HG02759 (cell line): ENCODE measurements at regions not wholly inside any gene's neighbourhood (a gene's known extent, or its start where the extent isn't known, plus 50 kb on each side); places are given as distances from the start of the nearest gene placed in this dataset.
"Not testable (repeated sequence)": the region's sequence is repeated elsewhere in the genome, so short reads cannot be mapped to it uniquely, and the experiment has no call there.

ENCODE experiments used
- ATAC-seq: cut with Tn5 transposase; IDR thresholded peaks from one replicate; pipeline ENCODE4 v1.9.1; 2021; ENCODE audit warnings: mild to moderate bottlenecking, moderate library complexity; ENCODE audit not compliant: unreplicated experiment

DNA sequence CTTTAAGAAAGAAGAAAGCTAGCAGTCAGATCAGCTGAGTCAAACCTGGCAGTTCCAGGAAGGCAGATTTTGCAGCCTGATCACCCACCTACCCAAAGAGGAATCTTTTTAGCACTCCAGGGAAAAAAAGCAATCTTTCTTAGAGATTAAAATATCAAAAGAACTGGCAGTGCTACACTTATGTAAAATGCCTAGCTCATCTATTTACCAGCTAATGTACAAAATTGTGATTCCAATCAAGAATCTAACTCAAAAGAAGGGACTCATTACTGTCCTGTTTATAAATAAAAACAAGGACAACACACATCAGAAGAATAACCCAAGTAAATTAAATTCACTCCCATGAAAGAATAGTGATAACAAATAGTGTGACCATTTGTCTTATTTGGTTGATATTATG is 222.4 kb upstream of the ERCC4 start:
- no peak for ATAC-seq

DNA sequence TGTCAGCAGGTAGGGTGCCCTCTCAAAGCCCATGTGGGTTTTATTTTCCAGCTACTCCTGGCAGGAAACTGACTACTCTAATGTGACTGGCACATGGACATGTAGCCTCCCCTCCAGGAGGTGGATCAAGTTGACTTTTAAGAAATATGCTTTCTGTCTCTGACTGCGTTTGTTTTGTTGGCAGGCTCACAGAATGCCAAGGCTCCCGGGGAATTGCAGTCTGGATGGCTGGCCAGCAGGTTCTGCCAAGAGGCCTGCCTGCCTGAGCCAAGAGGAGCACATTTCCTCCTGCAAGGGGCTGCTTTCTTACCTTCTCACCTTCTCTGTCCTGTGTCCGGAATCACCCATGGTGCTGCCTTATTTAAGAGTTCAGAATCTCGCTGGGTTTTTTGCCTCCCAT is 217.3 kb upstream of the ERCC4 start:
- no peak for ATAC-seq

DNA sequence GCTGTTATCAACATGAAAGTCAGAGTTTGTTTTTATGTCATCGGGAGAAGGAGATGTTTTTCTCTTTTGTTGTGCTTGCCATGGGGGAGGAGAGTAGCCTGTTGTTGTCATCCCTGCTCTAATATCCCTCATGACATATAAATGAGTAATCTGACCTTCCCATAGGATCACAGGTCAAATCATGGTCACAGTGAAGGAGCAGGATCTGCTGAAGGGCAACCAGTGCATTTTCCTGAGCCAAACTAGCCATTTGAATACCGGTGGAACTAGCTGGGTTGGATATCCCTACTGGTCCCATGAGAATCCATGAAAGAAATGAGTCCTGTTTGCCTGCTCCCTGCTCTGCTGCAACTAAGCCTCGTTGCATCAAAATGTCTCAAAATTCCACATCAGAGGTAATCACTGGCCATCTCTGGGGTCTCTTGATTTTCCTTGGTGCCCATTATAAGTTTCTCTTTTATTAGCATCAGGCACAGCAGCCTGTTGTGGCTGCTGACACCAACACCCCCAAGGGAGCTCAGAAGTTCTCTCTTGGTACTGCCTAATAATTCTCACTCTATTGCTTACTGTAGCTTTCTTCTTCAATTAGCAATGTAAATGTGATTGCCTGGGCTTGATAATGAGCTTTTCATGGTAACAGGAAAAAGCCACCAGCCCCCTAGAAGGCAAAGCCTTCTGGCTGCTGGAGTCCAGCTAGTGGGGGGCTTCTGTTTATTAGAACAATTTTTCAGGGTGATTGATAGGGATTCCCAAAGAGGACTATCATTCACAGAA is 211.4 kb upstream of the ERCC4 start:
- no peak for ATAC-seq

DNA sequence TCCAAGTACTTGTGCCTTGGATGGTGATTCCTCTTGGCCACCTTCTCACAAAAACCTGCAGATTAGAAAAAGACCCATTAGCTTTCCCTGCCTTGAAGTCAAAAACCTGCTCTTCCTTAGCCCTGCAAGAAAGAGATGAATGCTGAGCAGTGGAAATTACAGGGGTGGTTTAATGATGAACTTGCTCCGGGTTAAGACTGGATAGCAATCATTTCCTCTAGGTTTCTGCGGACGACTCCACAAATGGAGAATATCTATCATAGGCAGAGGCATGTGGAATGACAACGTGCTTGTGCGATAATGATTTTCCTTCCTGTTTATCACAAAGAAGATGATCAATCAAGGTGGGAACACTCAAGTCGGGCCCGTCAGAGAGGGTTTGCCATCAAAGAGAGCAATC is 201.2 kb upstream of the ERCC4 start:
- ATAC-seq, result no peak

DNA sequence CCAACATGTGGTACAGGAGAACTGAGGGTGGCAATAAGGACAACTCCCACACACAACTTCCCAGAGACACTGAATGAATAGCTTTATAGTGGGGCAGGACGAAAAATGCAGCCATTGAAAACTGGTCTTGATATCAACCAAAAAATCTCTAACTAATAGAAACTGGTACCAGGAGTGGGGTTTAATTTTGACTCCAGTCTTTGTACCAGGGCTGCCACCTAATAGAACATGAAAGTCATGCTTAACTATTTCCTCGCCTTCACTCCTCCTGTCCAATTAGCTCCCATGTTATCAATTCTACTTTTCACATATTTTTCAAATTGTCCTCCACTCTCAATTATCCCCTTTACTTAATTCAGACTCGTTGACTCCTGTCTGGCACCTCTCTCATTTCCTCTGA is 192.0 kb upstream of the ERCC4 start:
- no peak for ATAC-seq

DNA sequence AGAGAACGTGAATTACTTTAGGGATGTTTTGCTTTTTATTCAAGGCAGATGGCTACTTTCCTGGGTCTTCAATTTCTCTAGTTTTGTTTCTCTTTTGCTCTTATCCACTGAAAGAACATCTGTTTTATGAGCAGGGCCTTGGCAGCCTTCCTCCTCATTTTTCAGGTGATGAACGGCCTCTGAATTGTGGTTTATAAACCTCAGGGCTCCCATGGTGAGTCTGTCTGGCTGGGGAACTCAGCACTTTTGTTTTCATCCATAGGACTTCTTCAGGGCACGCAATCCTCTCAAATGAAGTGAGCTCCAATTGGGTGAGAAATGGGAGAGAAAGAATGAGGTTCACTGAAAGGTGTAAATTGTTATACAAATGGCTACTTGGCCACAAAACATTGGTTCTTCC is 186.4 kb upstream of the ERCC4 start:
- no peak for ATAC-seq

DNA sequence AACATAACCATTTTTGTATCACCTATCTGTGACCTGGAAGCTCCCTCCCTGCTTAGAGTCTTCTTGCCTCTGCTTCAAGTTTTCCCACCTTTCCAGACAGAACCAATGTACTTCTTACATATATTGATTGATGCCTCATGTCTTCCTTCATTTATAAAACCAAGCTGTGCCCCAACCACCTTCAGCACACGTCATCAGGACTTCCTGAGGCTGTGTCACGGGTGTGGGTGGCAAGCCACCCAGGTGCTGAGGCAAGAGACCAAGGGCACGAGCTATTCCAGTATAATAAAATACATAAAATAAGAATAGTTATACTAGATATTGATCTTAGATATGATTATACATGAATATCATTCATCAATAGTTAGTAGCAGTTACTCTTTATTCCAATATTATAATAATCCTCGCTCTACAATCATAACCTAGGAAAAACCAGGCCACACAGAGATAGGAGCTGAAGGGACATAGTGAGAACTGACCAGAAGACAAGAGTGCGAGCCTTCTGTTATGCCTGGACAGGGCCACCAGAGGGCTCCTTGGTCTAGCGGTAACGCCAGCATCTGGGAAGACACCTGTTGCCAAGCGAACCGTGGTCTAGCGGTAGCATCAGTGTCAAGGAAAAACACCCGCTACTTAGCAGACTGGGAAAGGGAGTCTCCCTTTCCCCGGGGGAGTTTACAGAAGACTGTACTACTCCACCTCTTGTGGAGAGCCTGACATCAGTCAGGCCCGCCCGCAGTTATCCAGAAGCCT is 180.2 kb upstream of the ERCC4 start:
- ATAC-seq, result not testable (repeated sequence)

DNA sequence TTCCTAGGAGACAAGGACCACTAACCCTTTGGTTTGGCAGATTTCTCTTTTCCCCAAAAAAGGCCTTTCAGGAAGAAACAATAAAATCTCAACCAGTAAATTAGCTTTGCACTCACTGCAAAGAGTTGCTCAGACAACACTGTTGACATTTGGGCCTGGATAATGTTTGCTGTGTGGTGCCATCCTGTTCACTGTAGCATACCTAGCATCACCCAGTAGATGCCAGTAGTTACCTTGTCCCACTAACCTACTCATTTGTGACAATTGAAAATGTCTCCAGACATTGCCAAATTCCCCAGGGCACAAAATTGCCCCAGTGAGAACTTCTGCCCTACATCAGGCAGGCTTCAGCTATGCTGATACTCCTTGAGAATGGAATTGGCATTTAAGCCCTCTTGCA is 177.0 kb upstream of the ERCC4 start:
- no peak for ATAC-seq

DNA sequence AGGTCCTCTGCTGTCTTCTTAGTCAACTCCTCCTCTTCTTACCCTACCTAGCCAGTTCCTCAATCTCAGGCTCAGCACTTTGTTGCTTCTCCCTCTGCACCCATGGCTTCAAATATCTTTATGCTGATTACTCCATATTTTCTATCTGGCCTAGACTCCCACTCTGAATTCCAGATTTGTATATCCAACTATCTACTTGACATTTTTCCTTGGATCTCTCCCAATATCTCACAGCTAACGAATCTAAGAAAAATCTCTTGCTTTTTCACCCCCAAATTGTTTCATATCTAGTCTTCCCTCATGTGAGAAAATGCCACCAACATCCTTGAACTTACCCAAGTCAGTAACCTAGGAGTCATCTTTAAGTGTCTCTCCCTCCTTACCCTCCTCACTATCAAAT is 176.4 kb upstream of the ERCC4 start:
- ATAC-seq, result no peak

DNA sequence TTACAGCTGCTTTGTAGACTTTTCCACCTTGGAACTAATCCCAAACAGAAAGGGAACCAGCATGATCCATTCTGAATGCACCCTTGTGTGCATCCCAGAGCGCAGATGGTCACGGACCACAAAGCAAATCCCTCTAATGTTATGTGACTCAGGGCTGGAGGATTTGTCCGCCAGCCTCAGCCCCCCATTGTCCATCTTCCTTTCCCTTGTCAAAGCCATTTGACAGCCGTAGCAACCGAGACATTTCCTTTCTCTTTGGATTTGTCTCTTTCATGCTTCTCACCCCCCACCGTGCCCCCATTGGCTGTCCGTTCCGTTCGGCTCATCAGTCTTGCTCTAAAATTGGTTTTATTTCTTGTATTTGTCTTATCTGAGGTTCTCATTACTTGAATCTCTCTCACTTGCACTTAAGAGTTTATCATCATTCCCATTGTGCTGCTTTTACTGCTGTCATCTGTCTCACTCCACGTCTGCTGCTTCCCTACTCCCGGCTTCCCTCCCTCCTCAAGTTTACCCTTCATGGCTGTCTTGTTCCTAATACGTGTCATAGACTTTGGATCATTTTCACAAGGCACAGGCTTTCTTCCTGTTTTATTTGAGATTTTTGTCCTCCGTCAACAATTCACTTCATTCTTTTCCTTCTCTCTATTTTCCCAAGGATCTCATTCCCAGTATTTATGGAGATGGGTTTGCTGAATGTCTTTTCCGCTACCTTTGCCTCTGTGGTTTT is 163.4 kb upstream of the ERCC4 start:
- no peak for ATAC-seq

DNA sequence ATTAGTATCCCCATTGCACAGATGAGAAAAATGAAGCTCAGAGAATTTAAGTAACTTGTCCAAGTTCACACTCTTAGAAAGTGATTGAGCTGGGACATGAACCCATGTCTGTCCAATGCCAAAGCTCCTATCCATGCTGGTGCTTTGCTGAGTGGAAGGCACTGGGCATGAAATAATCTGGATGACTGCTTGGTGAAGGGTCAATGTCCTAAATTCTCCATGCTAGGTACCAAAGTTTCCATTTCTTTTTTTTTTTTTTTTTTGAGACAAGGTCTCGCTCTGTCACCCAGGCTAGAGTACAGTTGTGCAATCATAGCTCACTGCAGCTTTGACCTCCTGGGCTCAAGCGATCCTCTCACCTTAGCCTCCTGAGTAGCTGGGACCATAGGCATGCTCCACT is 153.6 kb upstream of the ERCC4 start:
- ATAC-seq, result no peak

DNA sequence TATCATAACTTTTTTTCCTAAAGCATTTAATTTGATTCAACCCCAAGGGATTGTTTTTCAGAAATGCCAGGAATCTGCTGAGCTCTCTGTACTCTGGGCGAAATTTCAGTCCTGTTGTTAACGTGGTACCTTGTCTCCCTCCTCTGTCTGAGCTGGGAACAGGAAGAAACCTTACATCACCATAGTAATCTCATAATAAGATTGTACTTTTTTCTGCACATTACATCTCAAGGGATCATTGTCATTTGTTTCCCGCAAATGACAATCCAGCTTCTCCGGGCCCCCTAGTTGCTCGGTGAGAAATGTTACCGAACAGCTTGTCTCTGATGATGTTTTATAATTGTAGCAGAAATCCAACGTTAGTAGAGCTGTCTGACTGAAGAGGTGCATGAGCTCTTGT is 152.7 kb upstream of the ERCC4 start:
- ATAC-seq, result no peak

DNA sequence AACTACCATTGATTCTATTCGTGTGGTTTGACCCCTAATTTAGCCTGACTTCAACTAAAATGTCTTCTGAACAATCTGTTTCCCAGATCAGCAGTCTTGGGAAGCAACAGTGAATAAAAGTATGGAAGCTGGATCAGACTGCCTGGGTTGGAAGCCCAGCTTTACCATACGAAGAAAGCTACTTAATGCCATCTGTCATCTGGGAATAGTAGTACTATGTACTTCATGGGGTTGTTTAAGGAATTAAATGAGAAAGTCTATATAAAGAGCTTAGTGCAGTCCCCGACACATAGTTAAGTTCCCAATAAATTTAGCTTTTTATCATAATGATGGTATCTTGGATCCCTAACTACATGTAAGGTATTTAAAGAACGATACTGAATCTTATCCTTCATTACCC is 151.5 kb upstream of the ERCC4 start:
- ATAC-seq, result no peak

DNA sequence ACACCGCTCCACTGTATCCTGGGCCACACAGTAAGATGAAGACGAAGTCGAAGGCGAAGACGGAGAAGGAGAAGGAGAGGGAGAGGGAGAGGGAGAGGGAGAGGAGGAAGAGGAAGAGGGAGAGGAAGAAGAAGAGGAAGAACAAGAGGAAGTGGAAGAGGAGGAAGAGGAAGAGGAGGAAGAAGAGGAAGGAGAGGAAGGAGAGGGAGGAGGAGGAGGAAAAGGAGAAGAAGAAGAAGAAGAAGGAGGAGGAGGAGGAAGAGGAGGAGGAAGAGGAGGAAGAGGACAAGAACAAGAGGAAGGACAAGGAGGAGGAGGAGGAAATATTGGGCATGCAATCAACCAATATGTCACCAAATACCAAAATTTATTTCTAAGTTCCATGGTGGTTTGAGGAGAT is 149.5 kb upstream of the ERCC4 start:
- no peak for ATAC-seq

DNA sequence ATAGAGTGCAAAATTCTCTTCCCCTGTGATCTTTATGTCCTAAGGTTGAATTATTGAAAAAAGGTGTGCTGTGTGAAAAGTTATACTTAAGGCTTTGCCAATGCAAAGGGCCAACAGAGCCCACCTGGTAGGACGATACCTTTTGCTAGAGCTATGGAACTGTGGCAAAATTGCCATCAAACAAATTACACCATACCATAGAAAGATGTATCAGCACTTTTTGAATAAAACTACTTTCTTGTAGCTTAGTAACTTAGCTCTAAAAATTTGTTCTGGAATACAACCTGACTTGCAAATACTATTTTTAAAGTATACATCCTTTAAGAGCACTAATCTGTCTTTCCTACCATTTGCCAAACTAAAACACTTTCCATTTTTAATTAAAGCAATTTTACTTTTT is 147.2 kb upstream of the ERCC4 start:
- ATAC-seq, result no peak

DNA sequence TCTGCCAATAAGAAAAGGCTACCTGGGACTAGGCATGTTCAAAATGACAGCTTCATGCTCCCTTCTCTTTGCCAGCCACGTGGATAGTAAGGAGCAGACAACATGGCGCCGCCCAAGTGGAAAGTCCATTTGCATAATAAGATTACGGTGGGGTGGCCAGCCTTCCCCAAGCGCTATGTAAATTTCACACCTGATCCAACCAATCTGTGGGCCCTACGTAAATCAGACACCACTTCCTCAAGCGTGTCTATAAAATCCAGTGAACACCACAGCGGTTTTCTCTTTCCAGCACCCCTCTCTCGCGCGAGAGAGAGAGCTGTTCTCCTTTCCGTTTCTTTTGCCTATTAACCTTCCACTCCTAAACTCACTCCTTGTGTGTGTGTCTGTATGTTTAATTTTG is 140.3 kb upstream of the ERCC4 start:
- no peak for ATAC-seq

DNA sequence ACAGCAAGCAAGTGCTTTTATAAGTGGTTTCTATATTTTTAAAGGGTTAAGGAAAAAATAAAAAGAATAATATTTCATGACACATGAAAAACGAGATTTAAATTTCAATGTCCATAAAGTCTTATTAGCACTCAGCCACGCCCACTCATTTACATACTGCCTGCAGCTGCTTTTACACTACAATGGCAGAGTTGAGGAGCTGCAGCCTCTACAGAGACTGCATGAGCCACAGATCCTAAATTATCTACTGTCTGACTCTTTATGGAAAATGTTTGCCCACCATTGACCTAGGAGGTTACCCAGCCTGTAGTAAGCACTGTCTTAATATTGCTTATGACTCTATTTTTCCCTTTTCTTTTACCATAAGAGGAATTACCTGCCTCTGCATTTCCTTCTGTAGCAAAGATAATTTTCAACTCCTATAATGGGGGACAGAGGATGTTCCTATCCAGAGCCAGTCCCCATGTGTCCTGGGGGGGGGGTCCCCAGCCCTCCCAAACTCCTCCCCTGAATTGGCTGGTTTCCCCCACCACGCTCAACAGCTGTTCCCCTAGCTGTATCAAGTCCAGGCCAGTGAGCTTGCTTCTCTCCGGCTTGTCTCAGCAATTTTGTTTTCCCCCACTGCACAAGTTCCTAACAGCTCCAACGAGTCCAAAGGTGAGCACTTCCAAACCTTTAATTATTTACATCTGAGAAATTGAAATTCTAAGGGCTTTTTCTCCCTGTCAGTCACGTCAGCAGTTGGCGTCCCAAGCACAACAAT is 139.4 kb upstream of the ERCC4 start:
- no peak for ATAC-seq

DNA sequence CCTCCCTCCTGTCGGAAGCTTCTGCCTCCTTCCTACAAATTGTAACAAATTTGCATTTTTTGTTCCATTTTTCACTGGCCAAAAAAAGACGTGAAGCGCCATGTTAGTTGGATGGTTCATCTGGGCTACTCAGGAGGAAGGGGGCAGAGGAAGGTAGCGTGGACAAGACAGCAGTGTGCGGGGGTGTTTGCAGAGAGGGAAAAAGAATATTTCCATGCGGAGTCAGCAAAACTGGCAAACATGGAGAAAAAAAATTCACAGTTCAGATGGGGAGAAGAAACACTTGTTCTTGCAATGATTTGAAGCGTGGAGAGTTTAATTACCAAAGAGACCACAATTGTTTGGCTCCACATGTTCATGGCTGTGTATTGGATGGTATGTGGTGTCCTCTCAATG is 138.8 kb upstream of the ERCC4 start:
- no peak for ATAC-seq

DNA sequence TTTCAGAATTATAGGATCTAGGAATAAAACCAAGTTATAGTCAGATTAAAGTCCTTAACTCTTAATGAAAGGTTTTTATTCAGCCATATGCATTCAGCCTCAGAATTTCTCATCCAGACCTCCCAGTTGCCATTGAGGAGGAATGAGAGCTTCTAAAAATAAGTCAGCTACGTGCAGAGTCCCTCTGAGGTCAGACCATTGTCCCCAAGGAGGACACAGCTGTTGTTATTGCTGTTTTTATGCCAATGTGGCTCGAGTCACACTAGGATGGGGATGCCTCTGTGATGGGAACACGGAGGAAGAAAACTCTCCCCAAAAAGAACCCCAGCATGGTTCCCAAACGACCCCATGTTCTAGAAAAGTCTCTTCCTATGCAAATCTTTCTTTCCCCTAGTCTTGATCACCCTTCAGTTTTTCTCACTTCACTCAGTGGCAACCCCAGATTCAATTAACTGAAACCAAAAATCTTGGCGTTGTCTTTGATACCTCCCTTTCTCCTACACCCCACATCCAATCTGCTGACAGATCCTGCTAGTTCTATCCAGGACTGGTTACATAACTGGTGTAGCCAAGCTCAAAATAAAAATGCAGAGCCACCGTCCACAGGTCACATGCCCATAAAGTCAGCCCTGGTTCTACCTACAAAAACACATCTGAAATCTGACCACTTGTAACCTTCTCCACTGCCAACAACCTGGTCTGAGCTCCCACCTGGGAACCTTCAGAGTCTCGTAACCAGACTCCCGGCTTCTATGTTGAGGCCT is 138.2 kb upstream of the ERCC4 start:
- no peak for ATAC-seq

DNA sequence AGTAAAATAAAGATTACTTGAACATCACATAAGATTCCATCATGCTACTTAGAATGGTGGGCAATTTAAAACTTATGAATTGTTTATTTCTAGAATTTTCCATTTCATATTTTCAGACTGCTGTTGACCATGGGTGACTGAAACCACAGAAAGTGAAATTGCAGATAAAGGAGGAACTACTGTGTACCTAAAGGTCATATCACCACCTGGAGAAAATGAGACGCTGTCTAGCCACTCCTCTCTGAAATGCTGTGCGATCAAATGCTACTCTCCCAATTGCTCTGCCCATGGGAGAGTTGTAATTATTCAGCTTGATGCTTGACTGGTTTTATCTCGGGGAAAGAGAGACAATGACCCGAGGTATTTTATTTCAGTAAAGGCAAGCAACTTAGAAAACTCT is 128.9 kb upstream of the ERCC4 start:
- no peak for ATAC-seq
